RPMI8226 (cell line): ENCODE measurements at regions not wholly inside any gene's neighbourhood (a gene's known extent, or its start where the extent isn't known, plus 50 kb on each side); places are given as distances from the start of the nearest gene placed in this dataset.
"Not testable (repeated sequence)": the region's sequence is repeated elsewhere in the genome, so short reads cannot be mapped to it uniquely, and the experiment has no call there.

Experiments
- DNase-seq: peaks from one replicate; pipeline ENCODE4 v3.0.0-alpha.2; 2015

- not testable (repeated sequence) for DNase-seq
These were observed 51.0 kb upstream of the CDYL start for GRCh38 chr6:4725136-4725760.

- DNase-seq: not testable (repeated sequence)
These were observed 51.5 kb upstream of the CDYL start for GRCh38 chr6:4724727-4725126.

- DNase-seq: no peak
These were observed 52.8 kb upstream of the CDYL start for GRCh38 chr6:4723383-4723782.

- not testable (repeated sequence) for DNase-seq
These were observed 54.8 kb upstream of the CDYL start for GRCh38 chr6:4721368-4721767.

- DNase-seq: no peak
These were observed 56.7 kb upstream of the CDYL start for GRCh38 chr6:4719491-4719890.

GRCh38 chr6:4717856-4718255, 58.3 kb upstream of the CDYL start:
- DNase-seq: no peak

- DNase-seq: no peak
These were observed 59.1 kb upstream of the CDYL start for GRCh38 chr6:4717124-4717523.

- no peak for DNase-seq
These were observed 61.2 kb upstream of the CDYL start for GRCh38 chr6:4714961-4715501.

- DNase-seq: no peak
These were observed 63.9 kb upstream of the CDYL start for GRCh38 chr6:4712291-4712690.

- DNase-seq: no peak
These were observed 69.2 kb upstream of the CDYL start for GRCh38 chr6:4707011-4707410.

GRCh38 chr6:4705809-4706208, 70.4 kb upstream of the CDYL start:
- DNase-seq: no peak

- DNase-seq: no peak
These were observed 72.8 kb upstream of the CDYL start for GRCh38 chr6:4703382-4703781.

GRCh38 chr6:4698901-4699659, 77.1 kb upstream of the CDYL start:
- DNase-seq: no peak

GRCh38 chr6:4693173-4693970, 82.8 kb upstream of the CDYL start:
- DNase-seq: peak; percentile 53

GRCh38 chr6:4692664-4693063, 83.5 kb upstream of the CDYL start:
- DNase-seq: no peak

- no peak for DNase-seq
These were observed 87.9 kb upstream of the CDYL start for GRCh38 chr6:4687989-4688947.

GRCh38 chr6:4687656-4687988, 88.6 kb upstream of the CDYL start:
- no peak for DNase-seq

- DNase-seq: no peak
These were observed 93.6 kb upstream of the CDYL start for GRCh38 chr6:4682431-4683097.

GRCh38 chr6:4678506-4679300, 97.5 kb upstream of the CDYL start:
- no peak for DNase-seq

- no peak for DNase-seq
These were observed 98.5 kb upstream of the CDYL start for GRCh38 chr6:4677751-4678065.
